GM18507 (cell line): ENCODE measurements at regions not wholly inside any gene's neighbourhood (a gene's known extent, or its start where the extent isn't known, plus 50 kb on each side); places are given as distances from the start of the nearest gene placed in this dataset.

Experiments
- DNase-seq: peaks from one replicate; pipeline ENCODE4 v3.0.0; 2011; ENCODE audit warnings: low read depth; ENCODE audit not compliant: insufficient read length; ENCODE audit errors: extremely low spot score
- FAIRE-seq: peaks from 2 replicates; lab custom pipeline; 2011; peaks lifted over from hg19 to GRCh38; lab: Jason Lieb, UNC

GRCh38 chrX:149198980-149199732 lies 305.9 kb downstream of the IDS start:
- peak; percentile 51 for FAIRE-seq
- no peak for DNase-seq

- FAIRE-seq: no peak
- DNase-seq: no peak
These were observed 320.0 kb downstream of the IDS start for GRCh38 chrX:149185087-149185486.

GRCh38 chrX:149161435-149162088 lies 343.5 kb downstream of the IDS start:
- FAIRE-seq (no peak), DNase-seq (no peak)

- FAIRE-seq (no peak), DNase-seq (no peak)
These were observed 347.1 kb downstream of the IDS start for GRCh38 chrX:149157976-149158375.

- FAIRE-seq: no peak
- DNase-seq: no peak
These were observed 352.2 kb downstream of the IDS start for GRCh38 chrX:149152941-149153340.

DNA sequence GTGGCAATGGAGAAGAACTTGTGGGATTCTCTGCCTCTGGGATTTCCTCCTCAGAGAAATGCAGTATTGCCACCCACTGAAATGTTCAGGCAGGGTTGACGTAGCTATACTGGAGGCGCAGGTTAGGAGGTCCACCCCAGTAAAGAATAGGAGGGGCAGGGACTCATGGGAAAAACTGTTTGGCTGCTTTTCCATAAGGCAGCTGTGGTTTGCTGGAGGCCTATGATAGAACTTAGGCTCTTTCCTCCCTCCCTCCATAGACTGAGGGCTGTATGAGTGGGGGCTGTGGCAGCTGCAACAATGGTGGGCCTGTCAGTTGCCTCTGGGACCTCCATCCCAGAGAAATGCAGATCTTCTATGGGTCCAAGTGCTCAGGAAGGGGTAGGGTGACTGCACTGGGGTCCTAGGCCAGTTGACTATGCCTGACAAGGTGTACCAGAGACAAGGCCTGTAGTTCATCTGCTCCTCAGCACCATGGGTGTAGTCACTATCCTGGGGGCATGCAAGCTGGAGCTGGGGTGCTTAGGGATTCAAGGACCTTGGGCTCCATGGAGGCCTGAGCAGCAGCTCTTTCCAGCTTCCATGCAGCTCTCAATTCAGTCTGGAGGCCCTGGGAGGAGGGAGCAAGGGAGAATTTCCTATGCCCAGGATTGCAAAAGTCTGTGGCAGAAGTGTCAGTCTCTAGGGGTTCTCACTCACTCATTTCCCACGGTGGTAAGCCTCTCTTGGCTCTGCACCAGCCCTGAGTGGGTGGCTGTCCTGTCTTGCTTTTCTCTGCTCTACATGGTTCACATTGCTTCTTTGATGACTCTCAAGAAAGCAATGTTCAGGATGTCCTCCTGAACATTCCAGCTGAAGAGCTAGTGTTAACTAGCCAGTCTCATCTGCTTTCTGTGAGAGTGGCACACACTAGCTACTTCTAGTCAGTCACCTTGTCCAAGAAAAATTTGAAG lies 353.0 kb downstream of the IDS start:
- FAIRE-seq: no peak

DNA sequence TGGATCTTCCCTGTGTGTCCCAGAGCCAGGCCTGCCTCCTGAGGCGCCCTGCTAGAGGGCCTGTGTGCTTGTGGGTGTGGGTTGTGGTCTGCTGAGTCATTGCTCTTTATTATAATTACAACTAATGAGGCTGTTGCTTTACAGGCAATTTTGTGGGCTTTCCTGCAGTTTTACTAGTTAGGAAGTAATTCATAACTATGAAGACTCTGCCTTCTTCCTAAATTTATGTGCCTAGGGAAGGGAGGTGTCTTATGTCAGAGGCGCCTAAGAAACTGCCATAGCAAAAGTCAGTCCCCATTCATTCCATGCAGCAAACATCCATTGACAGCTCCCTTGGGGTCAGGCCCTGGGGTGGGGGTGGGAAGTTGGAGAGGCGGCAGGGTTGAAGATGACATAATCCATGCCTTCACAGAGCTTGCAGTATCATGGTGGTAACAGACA lies 359.2 kb downstream of the IDS start:
- no peak for FAIRE-seq
- DNase-seq: no peak

More for the DNA sequence above, 353.0 kb downstream of the IDS start:
- no peak for DNase-seq

DNA sequence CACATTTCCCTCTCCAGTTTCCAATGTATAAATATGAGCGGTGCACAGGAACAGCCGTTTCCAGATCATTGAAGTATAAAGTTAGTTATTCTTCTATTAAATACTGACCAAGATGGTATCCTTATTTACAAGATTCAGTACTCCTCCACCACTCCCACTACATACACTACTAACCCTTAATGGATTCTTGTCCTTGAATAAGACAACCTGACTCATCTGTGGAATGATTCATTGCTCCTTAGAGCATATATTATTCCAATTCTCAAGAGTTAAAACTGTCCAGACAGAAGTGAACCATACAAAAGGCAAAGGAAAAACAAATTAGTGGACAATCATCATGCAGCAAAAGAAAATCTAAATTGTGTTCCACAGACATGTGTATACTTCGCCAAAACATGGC lies 373.3 kb downstream of the IDS start:
- FAIRE-seq (no peak), DNase-seq (no peak)

- FAIRE-seq (no peak), DNase-seq (no peak)
These were observed 375.3 kb downstream of the IDS start for GRCh38 chrX:149129767-149130166.

GRCh38 chrX:149124526-149125108 lies 380.5 kb downstream of the IDS start:
- no peak for FAIRE-seq
- DNase-seq: no peak

GRCh38 chrX:149121206-149121920 lies 383.7 kb downstream of the IDS start:
- no peak for FAIRE-seq
- no peak for DNase-seq

- FAIRE-seq: no peak
- DNase-seq: no peak
These were observed 384.6 kb downstream of the IDS start for GRCh38 chrX:149120459-149120858.

DNA sequence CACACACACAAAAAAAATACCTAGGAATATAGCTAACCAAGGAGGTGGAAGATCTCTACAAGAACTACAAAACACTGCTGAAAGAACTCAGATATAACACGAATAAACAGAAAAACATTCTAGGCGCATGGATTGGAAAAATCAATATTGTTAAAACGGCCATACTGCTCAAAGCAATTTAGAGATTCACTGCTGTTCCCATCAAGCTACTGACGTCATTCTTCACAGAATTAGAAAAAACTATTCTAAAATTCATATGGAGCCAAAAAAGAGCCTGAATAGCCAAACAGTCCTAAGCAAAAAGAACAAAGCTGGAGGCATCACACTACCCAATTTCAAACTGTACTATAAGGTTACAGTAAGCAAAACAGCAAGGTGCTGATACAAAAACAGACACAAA lies 390.2 kb downstream of the IDS start:
- FAIRE-seq (no peak), DNase-seq (no peak)

- FAIRE-seq (no peak), DNase-seq (no peak)
These were observed 391.1 kb downstream of the IDS start for GRCh38 chrX:149114001-149114400.

- no peak for FAIRE-seq
- DNase-seq: no peak
These were observed 407.3 kb downstream of the IDS start for GRCh38 chrX:149097786-149098185.

GRCh38 chrX:149092179-149092578 lies 412.9 kb downstream of the IDS start:
- FAIRE-seq: no peak
- DNase-seq: no peak

DNA sequence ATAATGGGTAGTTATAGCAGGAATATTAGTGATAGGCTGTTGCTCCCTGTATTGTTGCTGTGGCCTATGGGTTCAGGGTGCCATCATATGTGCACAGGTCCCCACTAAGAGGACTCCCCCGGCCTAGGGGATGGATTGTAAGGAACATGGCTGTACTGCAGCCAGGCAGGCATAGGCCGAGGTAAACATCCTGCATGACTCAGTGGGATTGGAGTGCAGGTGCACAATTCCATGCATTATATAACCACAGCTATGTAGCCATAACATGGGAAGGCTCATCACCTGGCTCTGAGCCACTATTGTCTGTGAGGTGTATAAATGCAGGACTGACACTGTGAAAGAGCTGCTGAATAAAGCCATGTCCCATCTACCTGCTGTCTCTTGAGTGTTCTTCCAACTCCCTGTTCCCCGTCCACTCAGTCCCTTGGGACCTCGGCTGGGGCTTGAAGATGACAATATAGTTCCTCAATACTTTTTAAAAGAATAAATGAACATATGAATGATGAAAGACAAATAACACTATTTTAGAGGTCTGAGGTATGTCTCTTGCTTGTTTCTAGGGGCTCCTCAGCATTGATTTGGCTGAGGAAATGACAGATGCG lies 425.2 kb downstream of the IDS start:
- DNase-seq (no peak), FAIRE-seq (no peak)

DNA sequence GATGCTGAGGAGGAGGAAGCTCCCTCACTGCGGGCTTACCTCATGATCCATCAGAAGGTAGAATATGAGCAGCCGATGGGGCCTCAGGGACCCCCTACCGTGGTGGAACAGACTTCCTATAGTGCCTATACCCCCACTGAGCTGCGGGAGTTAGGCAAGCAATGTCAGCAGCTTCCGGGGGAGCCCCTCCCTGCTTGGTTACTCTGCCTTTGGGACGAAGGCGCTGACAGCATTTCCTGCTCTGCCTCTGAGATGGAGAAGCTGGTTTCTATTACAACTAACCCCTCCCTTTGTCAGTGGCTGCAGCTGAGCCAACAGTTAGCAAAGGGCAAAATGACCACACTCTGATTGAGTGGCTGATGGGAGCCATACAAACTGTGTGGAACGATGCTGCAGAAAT lies 430.7 kb downstream of the IDS start:
- no peak for FAIRE-seq
- no peak for DNase-seq

- FAIRE-seq: no peak
- DNase-seq: no peak
These were observed 431.6 kb downstream of the IDS start for GRCh38 chrX:149073479-149073878.
